Panc1 (cell line): ENCODE measurements at regions not wholly inside any gene's neighbourhood (a gene's known extent, or its start where the extent isn't known, plus 50 kb on each side); places are given as distances from the start of the nearest gene placed in this dataset.

Experiments used
- CTCF ChIP-seq: fragments of 450-650 bp; IDR thresholded peaks from 2 replicates; pipeline ENCODE4 v1.5.1; 2017; ENCODE audit warnings: mild to moderate bottlenecking
- REST ChIP-seq, 2 experiments: IDR thresholded peaks; 2 replicates each; pipeline ENCODE4 v1.6.1; 2011 to 2012; ENCODE audit warnings: low read depth in 2 of 2, control low read depth in 1 of 2, low read length in 1 of 2, mild to moderate bottlenecking in 1 of 2, moderate library complexity in 1 of 2; ENCODE audit not compliant: insufficient read depth in 1 of 2

DNA sequence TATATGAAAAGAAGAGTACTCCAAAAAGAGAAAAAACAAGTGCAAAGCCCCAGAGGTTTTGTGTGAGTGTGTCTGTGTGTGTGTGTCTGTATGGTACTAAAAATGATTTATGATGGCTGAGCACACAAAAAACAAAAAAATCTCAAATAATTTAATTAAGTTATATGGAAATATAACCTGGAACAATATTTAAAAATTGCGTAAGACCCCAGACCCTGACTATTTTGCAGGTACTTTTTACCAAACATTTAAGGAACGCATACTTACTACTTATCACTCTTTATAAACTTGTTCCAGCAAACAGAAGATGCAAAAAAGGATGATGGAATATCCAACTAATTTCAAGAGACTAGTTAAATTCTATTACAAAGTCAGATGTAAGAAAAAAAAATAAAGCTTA lies 317.4 kb upstream of the KCNH7 start:
- no peak for TF ChIP-seq CTCF
- TF ChIP-seq REST (IDR thresholded peaks at IDR 0.05; ENCODE audit: insufficient read depth in 1 of 2, low read depth in 2 of 2, low read length in 1 of 2), result no peak
